HG03558 (cell line): ENCODE measurements at regions not wholly inside any gene's neighbourhood (a gene's known extent, or its start where the extent isn't known, plus 50 kb on each side); places are given as distances from the start of the nearest gene placed in this dataset.
A peak's percentile ranks its signal among the peaks of the same experiment; 100 is the strongest.

Experiments used
- ATAC-seq: cut with Tn5 transposase; IDR thresholded peaks from one replicate; pipeline ENCODE4 v1.9.1; 2021; ENCODE audit warnings: moderate number of reproducible peaks; ENCODE audit not compliant: unreplicated experiment; ENCODE audit errors: extremely low read depth

DNA sequence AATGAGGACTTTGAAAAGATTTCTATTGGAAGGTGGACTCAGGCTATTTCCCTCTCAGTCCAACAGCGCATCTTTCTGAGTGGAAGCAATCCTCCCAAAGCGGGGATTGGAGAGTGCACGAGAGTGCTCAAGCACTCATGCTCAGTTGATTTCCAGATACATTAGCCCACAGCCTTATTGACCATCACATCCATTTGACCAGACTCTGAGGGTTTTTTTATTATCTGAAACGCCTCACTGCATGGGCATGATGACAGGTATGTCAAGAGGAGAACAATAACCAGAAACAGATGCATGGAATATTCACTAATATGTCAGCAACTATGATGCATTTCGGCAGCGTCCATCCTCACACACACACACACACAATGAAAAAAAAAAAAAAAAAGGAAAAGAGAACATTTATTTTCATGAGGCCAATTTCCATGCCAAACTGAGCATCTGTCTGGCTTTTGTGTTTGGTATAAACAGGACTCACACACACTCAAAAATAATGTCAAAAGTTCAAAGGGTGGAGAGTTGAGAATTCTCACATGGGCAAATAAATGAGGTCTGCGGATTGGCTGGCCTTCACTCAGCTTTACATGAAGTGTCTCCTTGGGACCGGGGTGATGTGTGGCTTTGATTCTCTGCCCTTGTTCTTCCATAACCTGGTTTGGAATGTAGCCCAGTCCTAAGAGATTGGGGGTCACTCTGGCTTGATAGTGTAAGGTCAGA, 371.6 kb downstream of the MCTP2 start:
- no peak for ATAC-seq

DNA sequence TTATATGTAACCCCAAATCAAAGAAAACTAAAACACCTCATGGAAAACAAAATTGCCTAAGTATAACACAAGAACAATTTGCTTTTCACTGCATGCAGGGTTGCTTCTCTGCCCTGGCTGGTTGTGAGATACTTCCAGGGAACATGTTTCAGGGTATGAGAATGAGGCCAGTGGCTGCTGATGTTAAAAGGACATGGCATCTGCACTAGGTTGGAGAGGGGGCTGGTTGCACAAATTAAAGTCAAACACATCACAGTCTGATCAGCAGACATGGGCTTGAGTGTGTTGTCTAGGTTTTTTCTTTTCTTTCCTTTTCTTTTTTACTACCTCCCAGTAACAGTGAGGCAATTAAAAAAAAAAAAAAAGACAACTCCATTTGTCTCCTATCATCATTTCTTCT, 374.9 kb downstream of the MCTP2 start:
- ATAC-seq, result no peak

DNA sequence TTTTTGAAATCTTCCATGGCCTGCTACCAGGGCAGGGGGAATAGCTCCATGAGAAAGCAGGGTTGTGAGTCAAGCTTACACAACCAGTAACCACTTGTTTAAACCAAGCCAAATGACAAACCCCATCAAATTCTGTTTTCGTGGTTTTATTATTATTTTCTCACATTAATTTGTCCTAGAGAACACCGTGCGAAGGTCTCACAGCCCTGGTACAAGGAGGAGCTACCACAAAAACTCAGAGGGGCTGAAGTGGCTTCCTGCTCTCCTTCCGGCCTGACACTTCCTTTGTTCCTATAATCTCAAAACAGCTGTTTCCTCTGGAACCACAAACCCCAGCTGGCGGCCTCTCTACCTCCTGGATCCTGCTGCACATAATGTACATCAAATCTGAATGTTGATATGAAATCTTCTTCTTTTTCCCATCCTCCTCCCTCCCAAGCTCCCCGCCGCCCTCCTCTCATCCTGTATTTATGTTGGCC, 375.9 kb downstream of the MCTP2 start:
- no peak for ATAC-seq

DNA sequence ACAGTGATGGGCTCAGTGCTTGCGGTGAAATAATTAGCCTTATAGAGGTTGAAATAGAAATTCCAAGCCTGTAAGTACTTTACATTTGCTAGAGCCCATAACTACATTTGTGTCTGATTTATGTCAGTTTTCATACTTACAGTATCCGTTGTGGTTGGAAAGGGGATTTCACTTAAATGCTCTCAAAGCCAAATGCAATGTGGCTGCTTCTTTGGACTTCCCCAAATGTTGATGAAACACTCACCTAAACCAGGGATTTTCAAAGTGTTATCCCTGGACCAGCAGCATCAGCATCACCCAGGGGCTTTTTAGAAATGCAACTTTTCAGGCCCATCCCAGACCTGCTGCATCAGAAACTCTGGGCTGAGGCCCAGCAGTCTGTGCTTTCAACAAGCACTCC, 378.7 kb downstream of the MCTP2 start:
- peak; percentile 68 for ATAC-seq

DNA sequence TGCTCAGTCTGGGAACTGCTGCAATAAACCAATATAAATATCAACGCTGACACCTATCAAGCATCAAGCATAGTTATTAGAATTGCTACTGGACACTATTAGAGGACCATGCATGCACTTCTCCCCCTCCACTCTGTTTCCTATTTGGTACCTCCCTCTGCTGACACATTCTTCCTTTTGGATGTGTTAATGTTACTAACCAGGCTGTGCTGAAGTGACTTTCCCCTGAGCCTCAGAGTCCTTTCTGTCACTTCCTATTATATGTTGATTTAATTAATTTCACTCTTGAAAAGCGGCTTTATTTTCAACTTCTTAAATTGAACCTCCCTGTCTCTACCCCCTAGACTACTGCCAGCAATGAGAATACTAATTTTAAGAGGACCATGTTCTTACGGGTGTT, 379.1 kb downstream of the MCTP2 start:
- ATAC-seq, result no peak

DNA sequence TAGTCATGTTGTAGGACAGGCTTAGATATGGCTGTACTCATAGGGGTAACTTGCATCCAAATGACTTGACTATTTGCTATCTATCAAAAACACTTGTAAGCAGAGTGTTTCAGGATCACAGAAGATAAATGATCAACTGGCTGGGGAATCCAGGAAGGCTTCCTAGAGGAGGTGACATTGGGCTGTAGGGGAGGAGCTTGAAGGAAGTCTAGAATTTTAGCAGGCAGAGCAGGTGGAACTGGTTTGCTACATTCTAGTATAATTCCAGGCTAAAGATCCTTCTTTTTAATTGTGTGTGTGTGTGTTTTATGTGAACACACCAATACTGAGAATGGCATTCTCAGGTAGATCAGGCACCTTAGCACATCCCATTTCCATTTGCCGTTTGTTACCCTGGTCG, 380.3 kb downstream of the MCTP2 start:
- ATAC-seq, result no peak

DNA sequence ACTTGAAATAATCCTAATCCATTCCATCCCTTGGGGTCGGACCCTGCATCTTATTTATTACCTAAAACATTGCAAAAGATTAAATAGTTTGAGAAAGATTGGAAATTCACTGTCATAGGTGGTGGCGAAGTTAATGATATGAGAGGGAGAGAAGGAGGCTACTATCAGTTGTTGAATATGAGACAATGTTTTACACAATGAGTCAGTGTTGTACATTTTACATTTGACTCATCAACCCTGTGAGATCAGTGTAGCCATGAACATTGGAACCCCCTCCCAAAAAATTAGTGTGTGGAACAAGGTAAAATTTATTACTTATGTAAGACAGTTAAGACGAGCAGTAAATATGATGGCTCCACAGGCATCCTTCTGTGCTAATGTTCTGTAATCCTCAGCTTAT, 384.3 kb downstream of the MCTP2 start:
- no peak for ATAC-seq

DNA sequence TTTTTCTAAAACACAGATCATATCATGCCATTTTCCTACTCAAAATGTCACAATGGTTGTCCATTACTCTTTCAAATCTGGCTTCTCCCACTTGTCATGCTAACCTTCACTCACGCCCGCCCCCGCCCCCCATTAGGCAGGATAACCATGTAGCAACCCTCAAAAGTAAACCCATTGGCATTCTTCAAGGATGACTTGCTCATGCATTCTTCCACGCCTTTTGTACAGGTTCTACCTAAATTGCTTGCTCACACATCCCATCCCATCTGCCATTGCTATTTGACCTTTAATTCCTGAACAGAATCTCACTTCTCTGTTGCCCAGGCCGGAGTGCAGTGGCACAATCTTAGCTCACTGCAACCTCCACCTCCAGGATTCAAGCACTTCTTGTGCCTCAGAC, 389.3 kb downstream of the MCTP2 start:
- ATAC-seq, result no peak

DNA sequence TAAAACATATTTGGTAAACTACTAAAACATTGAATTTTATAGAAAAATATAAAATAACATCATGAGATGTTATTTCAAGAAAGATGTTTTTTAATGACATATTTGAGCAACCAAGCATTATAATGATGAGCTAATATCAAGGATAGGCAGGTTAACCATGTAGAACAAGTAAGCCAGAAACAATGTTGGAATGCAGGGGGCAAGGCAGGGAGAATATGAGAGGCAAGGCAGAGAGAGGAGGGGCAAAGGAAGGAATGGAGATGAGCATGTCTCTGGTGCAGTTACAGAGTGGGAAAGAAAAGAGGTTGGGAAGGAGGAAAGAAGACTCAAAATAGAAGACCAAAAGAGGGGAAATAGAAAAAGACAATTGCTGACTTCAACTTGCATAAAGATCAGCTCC, 390.4 kb downstream of the MCTP2 start:
- ATAC-seq, result no peak

DNA sequence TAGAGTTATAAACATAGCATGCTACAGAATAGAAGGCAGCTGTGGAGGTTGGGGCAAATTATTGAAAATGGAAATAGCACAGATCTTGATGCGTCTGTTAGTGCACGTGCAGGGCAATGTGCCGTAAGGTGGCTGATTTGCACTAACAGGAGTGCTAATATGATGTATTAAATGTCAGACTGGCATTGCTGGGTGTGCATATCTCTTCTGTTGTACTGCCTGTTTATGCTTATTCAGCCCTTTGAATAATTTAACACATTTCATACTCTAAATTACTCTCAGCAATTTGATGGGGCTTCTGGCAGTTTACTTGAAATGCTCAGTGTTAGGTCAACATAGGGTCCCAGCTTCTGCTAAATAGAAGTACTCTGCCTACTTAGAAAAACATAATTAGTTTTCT, 395.6 kb downstream of the MCTP2 start:
- no peak for ATAC-seq

DNA sequence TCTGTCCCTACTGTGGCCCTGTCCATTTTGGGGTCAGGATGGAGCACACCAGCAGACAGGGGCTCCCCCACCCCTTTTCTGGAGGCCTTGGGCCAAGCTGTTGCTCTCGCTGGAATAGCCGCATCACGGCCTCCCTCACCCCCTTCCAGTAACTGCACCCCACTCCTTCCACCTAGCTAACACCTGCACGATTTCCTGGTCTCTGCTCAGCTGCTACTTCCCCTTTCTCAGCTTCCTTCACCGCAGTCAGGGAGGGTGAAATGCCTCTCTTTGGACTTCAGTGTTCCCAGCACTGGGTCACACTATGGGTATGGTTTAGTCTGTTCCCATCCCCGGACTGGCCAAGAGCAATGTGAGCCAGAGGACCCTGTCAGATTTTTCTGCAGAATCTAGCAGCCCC, 400.2 kb downstream of the MCTP2 start:
- ATAC-seq, result no peak

DNA sequence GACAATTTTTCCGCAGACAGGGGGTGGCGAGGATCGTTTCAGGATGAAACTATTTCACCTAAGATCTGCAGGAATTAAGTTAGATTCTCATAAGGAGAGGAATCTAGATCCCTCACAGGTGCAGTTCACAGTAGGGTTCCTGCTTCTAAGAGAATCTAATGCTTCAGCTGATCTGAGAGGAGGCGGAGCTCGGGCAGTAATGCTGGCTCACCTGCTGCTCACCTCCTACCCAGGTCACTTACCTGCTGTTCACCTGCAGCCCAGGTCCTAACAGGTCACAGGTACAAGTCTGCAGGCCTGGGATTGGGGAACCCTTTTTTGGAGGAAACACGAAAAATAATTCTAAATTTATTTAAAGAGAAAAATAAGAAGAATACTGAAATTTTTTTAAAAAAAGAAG, 406.8 kb downstream of the MCTP2 start:
- no peak for ATAC-seq

DNA sequence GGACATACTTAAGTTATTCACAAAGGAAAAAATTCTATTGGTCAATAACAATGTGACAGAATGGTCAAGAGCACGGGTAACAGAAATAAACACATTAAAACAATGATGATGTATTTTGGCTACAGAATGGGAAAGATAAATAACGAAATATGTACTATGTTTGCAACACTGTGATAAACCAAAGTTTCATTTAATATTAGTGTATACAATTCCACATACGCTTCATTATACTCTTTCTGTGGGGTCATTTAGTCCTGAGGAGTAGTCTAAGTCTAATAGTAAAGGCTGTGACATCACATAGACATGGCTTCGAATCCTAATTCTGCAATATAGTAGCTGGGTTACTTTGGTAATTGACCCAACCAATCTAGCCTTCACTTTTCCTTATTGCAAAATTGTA, 408.3 kb downstream of the MCTP2 start:
- ATAC-seq, result no peak

DNA sequence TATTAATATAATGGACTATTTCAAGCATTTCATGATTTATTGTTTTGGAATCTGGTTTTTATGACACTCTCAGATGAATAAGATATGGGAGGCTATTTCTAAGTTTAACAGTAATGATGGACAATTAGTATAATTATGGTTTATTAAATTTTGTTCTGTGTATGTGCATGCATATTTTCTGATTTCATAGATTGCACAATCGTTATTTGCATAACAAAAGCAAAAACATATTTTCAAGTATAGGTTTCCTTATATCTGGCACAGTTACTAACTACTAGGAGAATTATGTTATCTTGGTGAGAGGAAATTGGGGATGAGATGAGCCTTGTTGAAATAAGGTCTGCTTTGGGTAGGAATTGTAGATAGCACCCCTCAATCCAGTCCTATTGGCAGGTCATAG, 413.1 kb downstream of the MCTP2 start:
- no peak for ATAC-seq

DNA sequence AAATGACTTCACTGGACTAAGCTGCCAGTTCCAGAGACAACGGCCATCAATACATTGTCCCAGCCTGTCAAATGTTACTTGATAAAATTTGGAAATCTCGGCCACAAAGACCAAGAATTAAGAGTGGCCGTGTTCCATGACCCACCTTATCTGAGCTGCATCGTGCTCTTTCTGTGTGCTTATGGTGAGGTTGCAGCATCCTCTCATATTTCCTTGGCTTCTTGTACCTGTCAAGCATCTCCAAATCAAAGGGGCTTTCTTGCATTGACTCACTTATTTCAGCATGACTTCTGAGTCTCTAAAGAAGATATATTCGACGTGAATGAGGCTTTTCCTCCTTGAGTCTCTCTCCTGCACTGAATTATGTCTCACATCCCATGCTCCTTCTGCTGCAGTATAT, 421.7 kb downstream of the MCTP2 start:
- ATAC-seq, result no peak

DNA sequence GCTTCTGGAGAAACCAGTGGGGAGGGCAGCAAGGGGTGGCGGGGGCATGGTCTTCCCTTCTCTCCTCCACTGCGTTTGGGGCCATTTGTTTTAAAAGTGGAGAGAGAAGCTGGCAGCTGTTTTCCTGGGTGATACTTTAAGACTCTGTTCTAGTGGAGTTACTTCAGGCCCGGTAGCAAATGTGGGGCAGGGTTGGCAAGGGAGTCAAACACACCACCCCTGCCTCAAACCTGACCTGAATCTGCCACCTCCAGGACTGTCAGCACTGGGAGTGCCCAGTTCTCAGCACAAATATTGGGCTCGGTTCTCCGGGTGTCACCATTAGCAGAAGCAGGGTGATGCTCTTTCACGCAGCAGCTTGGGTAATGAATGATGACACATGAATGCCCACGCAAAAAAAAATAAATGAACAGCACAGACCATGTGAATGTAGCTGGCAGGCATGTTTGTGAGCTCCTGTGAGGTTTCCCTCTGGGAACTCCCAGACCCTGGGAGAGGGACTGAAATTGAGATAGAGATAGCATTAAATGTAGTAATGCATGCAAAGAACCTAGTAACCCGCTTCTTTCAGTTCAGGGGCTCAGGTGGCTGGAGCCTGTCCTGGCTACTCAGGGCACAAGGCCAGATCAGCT, 424.0 kb downstream of the MCTP2 start:
- no peak for ATAC-seq

DNA sequence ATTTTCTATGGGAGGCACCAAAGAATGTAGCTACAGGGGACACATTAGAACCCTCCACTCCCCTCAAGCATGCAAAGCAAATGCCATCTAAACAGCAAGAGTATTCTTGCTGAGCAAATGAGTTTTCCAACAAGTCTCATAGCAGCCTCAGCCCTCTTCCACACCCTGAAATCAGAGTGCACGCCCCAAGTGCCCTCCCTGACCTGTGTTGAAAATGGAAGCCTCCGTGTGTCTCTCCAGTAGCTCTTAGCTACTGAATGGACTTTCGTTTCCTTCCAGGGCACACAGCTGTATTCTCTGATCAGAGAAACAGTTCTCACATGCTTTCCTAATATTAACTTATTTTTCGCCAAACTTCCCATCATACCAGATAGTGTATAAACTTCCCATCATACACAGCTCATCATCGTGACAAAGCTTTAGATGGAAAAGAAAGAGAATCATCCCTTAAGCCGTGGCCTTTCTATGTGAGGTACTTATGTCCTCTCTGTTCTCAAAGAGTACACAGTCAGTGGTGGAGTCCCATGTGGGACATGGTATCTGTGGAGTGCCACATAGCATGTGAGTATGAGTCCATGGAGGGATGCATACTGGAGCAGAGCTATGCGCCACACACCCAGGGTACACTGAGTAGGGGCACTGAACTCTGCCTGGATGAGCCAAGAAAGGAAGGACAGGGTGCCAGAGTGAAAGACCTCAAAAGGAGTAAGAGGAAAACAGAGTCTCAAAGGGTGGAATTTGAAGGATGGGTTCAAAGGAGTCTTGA, 434.5 kb downstream of the MCTP2 start:
- no peak for ATAC-seq

DNA sequence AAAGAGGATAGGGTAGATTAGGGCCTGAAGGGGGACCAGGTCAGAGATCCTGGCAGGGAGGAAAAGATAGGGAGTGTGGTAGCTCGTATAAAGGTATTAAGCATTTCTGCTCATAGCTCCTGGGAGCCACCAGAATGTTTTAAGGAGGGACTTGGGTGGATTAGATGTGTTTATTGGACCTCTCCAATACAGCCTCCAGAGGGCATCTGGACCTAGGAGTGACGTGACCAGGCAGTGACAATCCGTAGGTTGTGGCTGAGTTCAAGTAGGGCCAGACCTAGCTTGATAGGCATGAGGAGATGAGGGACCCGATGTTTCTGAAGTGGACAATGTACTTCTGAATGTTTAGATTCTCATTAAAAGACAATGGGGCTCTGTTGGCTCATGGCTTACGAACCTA, 435.2 kb downstream of the MCTP2 start:
- ATAC-seq, result no peak

DNA sequence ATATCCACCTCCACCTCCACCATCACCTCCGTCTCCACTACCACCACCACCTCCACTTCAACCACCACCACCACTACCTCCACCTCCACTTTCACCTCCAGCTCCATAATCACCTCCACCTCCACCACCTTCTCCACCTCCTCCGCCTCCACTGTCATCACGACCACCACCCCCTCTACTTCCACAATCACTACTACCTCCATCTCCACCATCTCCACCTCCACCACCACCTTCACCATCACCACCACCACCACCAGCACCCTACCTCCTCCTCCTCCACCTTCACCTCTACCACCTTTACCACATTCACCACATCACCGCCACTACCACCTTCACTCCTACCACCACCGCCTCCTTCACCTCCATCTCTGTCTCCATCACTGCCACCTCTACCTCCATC, 435.7 kb downstream of the MCTP2 start:
- ATAC-seq, result no peak

DNA sequence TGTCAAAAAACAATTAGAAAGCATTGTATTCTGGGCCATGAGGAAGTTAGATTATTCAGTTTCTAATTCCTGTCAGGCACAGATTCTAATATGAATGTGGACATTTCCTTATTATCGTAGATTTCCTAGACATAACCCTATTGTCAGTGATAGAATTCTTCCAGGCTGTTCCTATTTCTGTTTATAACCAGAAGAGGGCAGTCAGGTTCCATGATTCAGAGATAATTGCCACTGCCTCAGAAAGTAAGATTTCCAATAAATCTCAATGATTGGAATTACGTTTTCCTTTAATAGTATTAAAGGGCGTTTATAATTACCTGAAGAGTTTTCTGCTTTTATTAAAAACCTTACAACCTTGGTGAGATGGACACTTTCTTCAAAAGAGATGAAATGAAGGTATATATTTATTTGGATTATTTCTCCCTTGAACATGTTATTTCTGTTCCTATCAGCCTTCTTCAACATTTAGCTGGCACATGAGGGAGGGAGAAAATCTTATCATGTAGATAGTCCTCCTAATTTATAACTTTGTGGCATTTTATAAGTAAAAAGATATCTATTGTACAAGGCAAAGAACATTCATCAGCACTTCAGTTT, 439.2 kb downstream of the MCTP2 start:
- no peak for ATAC-seq
